HG03342 (cell line): ENCODE measurements at regions not wholly inside any gene's neighbourhood (a gene's known extent, or its start where the extent isn't known, plus 50 kb on each side); places are given as distances from the start of the nearest gene placed in this dataset.
"Not testable (repeated sequence)": the region's sequence is repeated elsewhere in the genome, so short reads cannot be mapped to it uniquely, and the experiment has no call there.

Source experiments
- ATAC-seq: cut with Tn5 transposase; IDR thresholded peaks from one replicate; pipeline ENCODE4 v1.9.1; 2021; ENCODE audit warnings: mild to moderate bottlenecking, moderate library complexity; ENCODE audit not compliant: unreplicated experiment

GRCh38 chr6:102848210-102848609, 1454.7 kb downstream of the GRIK2 start:
- no peak for ATAC-seq

GRCh38 chr6:102841060-102841459, 1447.6 kb downstream of the GRIK2 start:
- no peak for ATAC-seq

GRCh38 chr6:102832021-102832420, 1438.5 kb downstream of the GRIK2 start:
- ATAC-seq: no peak

- ATAC-seq: no peak
These were observed 1426.6 kb downstream of the GRIK2 start for GRCh38 chr6:102820098-102820497.

- no peak for ATAC-seq
These were observed 1421.7 kb downstream of the GRIK2 start for GRCh38 chr6:102815207-102815606.

GRCh38 chr6:102813489-102814275, 1420.2 kb downstream of the GRIK2 start:
- no peak for ATAC-seq

GRCh38 chr6:102812242-102812641, 1418.7 kb downstream of the GRIK2 start:
- no peak for ATAC-seq

GRCh38 chr6:102808944-102809505, 1415.5 kb downstream of the GRIK2 start:
- not testable (repeated sequence) for ATAC-seq

GRCh38 chr6:102799051-102799450, 1405.5 kb downstream of the GRIK2 start:
- no peak for ATAC-seq

- no peak for ATAC-seq
These were observed 1405.1 kb downstream of the GRIK2 start for GRCh38 chr6:102798636-102799035.

- ATAC-seq: no peak
These were observed 1400.2 kb downstream of the GRIK2 start for GRCh38 chr6:102793752-102794151.

- ATAC-seq: no peak
These were observed 1380.8 kb downstream of the GRIK2 start for GRCh38 chr6:102774326-102774725.

- no peak for ATAC-seq
These were observed 1380.1 kb downstream of the GRIK2 start for GRCh38 chr6:102773636-102774035.

GRCh38 chr6:102766963-102767362, 1373.5 kb downstream of the GRIK2 start:
- ATAC-seq: no peak

- ATAC-seq: no peak
These were observed 1370.8 kb downstream of the GRIK2 start for GRCh38 chr6:102764317-102764716.

- no peak for ATAC-seq
These were observed 1370.4 kb downstream of the GRIK2 start for GRCh38 chr6:102763891-102764290.

GRCh38 chr6:102761872-102762271, 1368.4 kb downstream of the GRIK2 start:
- ATAC-seq: no peak

- no peak for ATAC-seq
These were observed 1365.9 kb downstream of the GRIK2 start for GRCh38 chr6:102759415-102759814.

GRCh38 chr6:102758536-102758935, 1365.0 kb downstream of the GRIK2 start:
- ATAC-seq: not testable (repeated sequence)

- ATAC-seq: no peak
These were observed 1355.9 kb downstream of the GRIK2 start for GRCh38 chr6:102749210-102749971.

GRCh38 chr6:102746941-102747340, 1353.4 kb downstream of the GRIK2 start:
- no peak for ATAC-seq
